Chondrocyte (in vitro differentiated cells): ENCODE measurements at regions not wholly inside any gene's neighbourhood (a gene's known extent, or its start where the extent isn't known, plus 50 kb on each side); places are given as distances from the start of the nearest gene placed in this dataset.

Experiments
- DNase-seq: peaks from one replicate; pipeline ENCODE4 v3.0.0; 2021; ENCODE audit warnings: mixed read lengths, low spot score
- H3K27ac Mint-ChIP-seq: one replicate; pipeline ENCODE4 v1.8.0; 2021; ENCODE audit warnings: mild to moderate bottlenecking, moderate library complexity, mixed read lengths; ENCODE audit not compliant: unreplicated experiment
- H3K27me3 Mint-ChIP-seq: 2 replicates; pipeline ENCODE4 v1.8.0; 2021; ENCODE audit warnings: low read depth, mixed read lengths
- H3K36me3 Mint-ChIP-seq: 2 replicates; pipeline ENCODE4 v1.8.0; 2021; ENCODE audit warnings: low read depth, mixed read lengths
- H3K4me1 Mint-ChIP-seq: 2 replicates; pipeline ENCODE4 v1.8.0; 2021; ENCODE audit warnings: low read depth, mild to moderate bottlenecking, mixed read lengths
- H3K4me3 Mint-ChIP-seq: one replicate; pipeline ENCODE4 v1.8.0; 2021; ENCODE audit warnings: mild to moderate bottlenecking, moderate library complexity, mixed read lengths; ENCODE audit not compliant: unreplicated experiment
- H3K9me3 Mint-ChIP-seq: 2 replicates; pipeline ENCODE4 v1.8.0; 2021; ENCODE audit warnings: low read depth, mixed read lengths
- CTCF ChIP-seq: fragments of 200-600 bp; sonication (generic); IDR thresholded peaks from 2 replicates; pipeline ENCODE4 v1.5.0; 2021; ENCODE audit warnings: antibody characterized with exemption, mild to moderate bottlenecking, moderate library complexity

GRCh38 chr2:166628478-166629136 is 134.6 kb upstream of the SCN7A start:
- Mint-ChIP-seq H3K27me3 (no peaks in the 10 kb centered on the region), H3K9me3 (peaks cover 52% of the 10 kb centered on the region), H3K36me3 (peaks cover 12% of the 10 kb centered on the region), H3K4me3 (no peak overlapping the region), H3K4me1 (peaks cover 21% of the 10 kb centered on the region), H3K27ac (no peak overlapping the region)
- TF ChIP-seq CTCF, result no peak
- DNase-seq, result no peak

DNA sequence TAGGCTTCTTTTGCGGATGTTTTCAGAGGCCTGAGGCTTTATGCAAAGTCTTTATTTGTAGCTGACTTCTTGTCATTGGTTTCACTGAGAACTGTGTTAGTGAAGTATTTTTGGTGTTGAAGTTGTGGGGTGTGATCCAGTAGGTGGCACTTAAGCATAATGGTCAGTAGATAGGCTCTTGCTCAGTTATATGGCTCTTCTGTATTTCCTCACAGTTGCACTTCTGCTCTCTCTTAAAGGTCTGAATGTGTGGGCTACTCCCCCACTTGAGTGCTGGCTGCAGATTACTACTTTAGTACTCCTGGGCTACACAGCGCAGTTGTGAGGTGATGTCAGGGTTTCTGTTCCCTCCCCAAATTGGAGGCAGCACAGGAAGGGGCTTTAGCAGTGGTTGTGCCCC is 133.8 kb upstream of the SCN7A start:
- Mint-ChIP-seq H3K27ac (no peak overlapping the region), H3K4me3 (no peak overlapping the region), H3K36me3 (peaks cover 12% of the 10 kb centered on the region), H3K4me1 (peaks cover 14% of the 10 kb centered on the region), H3K27me3 (no peaks in the 10 kb centered on the region), H3K9me3 (peaks cover 54% of the 10 kb centered on the region)
- DNase-seq, result no peak
- peak; percentile 30 for TF ChIP-seq CTCF

DNA sequence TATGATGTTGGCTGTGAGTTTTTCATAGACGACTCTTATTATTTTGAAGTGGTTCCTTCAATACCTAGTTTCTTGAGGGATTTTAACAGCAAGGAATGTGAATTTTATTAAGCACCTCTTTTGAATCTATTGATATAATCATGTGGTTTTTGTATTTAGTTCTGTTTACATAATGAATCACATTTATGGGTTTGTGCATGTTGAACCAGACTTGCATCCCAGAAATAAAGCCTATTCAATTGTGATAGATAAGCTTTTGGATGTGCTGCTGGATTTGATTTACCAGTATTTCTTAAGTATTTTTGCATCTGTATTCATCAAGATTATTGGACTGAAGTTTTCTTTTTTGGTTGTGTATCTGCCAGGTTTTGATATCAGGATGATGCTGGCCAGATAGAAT is 131.6 kb upstream of the SCN7A start:
- no peak for DNase-seq
- peaks cover 2% of the 10 kb centered on the region for H3K36me3 Mint-ChIP-seq
- no peak overlapping the region for H3K27ac Mint-ChIP-seq
- no peaks in the 10 kb centered on the region for H3K27me3 Mint-ChIP-seq
- H3K9me3 Mint-ChIP-seq, result peaks cover 42% of the 10 kb centered on the region
- H3K4me3 Mint-ChIP-seq, result no peak overlapping the region
- H3K4me1 Mint-ChIP-seq, result no peaks in the 10 kb centered on the region
- no peak for TF ChIP-seq CTCF

DNA sequence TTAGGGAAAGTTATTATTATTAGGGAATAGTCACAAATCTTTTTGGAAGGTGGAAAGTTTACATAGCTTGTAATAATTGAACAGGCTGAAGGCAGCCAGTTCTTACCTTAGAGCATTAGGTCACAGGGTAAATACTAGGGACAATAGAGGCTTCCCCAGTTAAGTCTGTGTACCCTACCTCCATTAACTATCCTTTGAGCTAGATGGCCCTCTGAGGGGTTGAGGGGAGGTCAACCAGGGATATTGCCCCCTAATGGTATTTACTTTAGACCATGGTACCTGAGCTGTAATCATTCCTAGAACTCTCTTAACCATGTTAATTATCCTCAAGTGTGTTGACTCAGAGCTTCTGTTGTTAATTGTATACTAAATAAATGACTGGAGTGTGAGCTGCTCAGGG is 120.5 kb upstream of the SCN7A start:
- H3K27ac Mint-ChIP-seq, result no peak overlapping the region
- DNase-seq, result no peak
- H3K27me3 Mint-ChIP-seq, result peaks cover 2% of the 10 kb centered on the region
- TF ChIP-seq CTCF, result no peak
- H3K4me3 Mint-ChIP-seq, result no peak overlapping the region
- peaks cover 5% of the 10 kb centered on the region for H3K9me3 Mint-ChIP-seq
- H3K36me3 Mint-ChIP-seq, result no peaks in the 10 kb centered on the region
- peaks cover 13% of the 10 kb centered on the region for H3K4me1 Mint-ChIP-seq

DNA sequence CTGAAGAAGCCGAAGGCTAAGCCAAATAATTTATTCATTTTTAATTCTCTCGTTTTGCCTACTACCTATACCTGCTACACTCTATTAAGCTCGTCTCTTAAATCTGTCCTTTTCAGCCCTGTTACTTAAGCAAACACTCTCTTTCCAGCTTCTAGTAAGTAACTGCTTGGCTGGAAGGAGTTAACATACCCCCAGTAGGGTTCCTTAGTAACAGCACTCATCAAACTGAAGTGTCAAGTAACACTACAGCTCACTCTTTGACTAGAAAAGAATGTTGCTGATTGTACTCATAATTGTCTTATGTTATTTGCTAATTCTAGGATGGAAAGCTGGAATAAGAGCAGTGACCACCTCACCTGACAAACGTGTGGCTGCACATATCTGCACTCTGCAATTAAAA is 120.0 kb upstream of the SCN7A start:
- no peaks in the 10 kb centered on the region for H3K36me3 Mint-ChIP-seq
- H3K27ac Mint-ChIP-seq, result no peak overlapping the region
- H3K4me3 Mint-ChIP-seq, result no peak overlapping the region
- H3K27me3 Mint-ChIP-seq, result peaks cover 2% of the 10 kb centered on the region
- peaks cover 5% of the 10 kb centered on the region for H3K9me3 Mint-ChIP-seq
- TF ChIP-seq CTCF, result no peak
- DNase-seq, result no peak
- H3K4me1 Mint-ChIP-seq, result peaks cover 11% of the 10 kb centered on the region
